ENCODE measurements at regions not wholly inside any gene's neighbourhood (a gene's known extent, or its start where the extent isn't known, plus 50 kb on each side); places are given as distances from the start of the nearest gene placed in this dataset.

DNA sequence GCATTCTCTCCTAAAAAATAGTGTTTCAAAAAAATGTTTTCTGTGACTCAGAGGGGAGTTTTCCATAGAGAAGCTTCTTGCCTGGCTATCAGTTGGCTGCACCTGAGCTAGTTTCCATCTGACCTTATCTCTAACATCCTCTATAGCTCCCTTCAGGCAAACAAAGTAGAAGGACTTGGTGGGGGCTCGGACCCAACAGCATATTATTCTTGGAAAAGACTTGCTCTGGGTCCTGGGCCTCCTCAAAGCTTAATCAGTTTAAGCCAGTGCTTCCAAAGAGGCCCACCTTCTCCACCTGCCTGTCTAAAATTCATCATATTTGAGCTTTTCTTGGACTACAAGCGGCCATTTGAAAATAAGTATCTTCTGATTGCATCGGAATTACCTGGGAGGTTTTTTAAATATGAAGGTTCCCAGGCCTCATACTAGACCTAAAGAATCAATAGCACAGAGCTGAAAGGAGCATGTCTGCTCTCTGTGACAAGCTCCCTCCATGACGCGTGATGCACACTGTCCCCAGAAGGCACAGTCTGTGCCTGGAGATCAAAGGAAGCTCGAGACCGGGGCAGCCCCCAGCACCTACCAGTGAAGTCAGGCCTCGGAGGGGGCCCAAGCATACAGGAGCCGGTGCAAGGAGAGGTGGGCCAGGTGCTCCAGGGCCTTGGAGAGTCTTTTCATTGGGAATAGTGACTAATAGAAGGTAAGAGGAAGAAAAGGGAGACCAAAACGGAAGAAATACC is 80.6 kb upstream of the HIVEP1 start:
- TF ChIP-seq, protein P1, sequence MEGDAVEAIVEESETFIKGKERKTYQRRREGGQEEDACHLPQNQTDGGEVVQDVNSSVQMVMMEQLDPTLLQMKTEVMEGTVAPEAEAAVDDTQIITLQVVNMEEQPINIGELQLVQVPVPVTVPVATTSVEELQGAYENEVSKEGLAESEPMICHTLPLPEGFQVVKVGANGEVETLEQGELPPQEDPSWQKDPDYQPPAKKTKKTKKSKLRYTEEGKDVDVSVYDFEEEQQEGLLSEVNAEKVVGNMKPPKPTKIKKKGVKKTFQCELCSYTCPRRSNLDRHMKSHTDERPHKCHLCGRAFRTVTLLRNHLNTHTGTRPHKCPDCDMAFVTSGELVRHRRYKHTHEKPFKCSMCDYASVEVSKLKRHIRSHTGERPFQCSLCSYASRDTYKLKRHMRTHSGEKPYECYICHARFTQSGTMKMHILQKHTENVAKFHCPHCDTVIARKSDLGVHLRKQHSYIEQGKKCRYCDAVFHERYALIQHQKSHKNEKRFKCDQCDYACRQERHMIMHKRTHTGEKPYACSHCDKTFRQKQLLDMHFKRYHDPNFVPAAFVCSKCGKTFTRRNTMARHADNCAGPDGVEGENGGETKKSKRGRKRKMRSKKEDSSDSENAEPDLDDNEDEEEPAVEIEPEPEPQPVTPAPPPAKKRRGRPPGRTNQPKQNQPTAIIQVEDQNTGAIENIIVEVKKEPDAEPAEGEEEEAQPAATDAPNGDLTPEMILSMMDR (IDR thresholded peaks at IDR 0.05; ENCODE audit: low read depth, low read length) = no peak
- no peak for TF ChIP-seq EZH2phosphoT487 (IDR thresholded peaks at IDR 0.05; ENCODE audit: low read depth)
